HFF-Myc (cell line): ENCODE measurements at regions not wholly inside any gene's neighbourhood (a gene's known extent, or its start where the extent isn't known, plus 50 kb on each side); places are given as distances from the start of the nearest gene placed in this dataset.
"Not testable (repeated sequence)": the region's sequence is repeated elsewhere in the genome, so short reads cannot be mapped to it uniquely, and the experiment has no call there.

ENCODE experiments used
- DNase-seq: peaks from one replicate; pipeline ENCODE4 v3.0.0-alpha.2; 2011; ENCODE audit warnings: low read depth; ENCODE audit errors: extremely low read depth
- H3K4me3 ChIP-seq: replicated peaks from 2 replicates; pipeline ENCODE4 v1.5.1; 2011; ENCODE audit warnings: low read depth, mild to moderate bottlenecking, control low read depth, low read length
- TF ChIP-seq, protein P1 (sequence below): IDR thresholded peaks from 2 replicates; pipeline ENCODE4 v1.5.1; 2012; ENCODE audit warnings: mild to moderate bottlenecking, low read depth, low read length, control low read depth; ENCODE audit errors: missing control alignments

- TF ChIP-seq, protein P1, sequence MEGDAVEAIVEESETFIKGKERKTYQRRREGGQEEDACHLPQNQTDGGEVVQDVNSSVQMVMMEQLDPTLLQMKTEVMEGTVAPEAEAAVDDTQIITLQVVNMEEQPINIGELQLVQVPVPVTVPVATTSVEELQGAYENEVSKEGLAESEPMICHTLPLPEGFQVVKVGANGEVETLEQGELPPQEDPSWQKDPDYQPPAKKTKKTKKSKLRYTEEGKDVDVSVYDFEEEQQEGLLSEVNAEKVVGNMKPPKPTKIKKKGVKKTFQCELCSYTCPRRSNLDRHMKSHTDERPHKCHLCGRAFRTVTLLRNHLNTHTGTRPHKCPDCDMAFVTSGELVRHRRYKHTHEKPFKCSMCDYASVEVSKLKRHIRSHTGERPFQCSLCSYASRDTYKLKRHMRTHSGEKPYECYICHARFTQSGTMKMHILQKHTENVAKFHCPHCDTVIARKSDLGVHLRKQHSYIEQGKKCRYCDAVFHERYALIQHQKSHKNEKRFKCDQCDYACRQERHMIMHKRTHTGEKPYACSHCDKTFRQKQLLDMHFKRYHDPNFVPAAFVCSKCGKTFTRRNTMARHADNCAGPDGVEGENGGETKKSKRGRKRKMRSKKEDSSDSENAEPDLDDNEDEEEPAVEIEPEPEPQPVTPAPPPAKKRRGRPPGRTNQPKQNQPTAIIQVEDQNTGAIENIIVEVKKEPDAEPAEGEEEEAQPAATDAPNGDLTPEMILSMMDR = no peak
- DNase-seq = no peak
- no peak overlapping the region for H3K4me3 ChIP-seq
Observed at GRCh38 chr18:10128921-10129501, 215.2 kb downstream of the VAPA start.

- TF ChIP-seq, protein P1 = no peak
- no peak overlapping the region for H3K4me3 ChIP-seq
- no peak for DNase-seq
Observed at GRCh38 chr18:10130606-10131005, 216.8 kb downstream of the VAPA start.

DNA sequence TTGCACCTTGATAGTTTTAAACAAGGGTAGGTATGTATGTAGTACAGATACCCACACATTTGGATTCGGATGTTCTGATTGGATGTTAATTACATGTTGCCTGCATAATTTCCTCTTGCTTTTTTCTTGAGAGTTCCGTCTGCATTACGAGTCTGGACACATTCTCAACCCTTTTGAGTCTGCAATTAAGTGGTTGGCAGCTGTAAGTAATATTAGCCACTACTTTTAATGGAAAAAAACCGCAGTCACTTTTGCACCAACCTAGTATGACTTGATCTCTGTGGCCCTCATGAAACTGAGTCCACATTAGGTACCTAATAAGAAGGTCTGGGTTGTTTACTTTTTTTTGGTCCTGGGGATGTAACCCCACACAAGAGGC is 217.3 kb downstream of the VAPA start:
- DNase-seq = no peak
- H3K4me3 ChIP-seq = no peak overlapping the region
- TF ChIP-seq, protein P1 = no peak

DNA sequence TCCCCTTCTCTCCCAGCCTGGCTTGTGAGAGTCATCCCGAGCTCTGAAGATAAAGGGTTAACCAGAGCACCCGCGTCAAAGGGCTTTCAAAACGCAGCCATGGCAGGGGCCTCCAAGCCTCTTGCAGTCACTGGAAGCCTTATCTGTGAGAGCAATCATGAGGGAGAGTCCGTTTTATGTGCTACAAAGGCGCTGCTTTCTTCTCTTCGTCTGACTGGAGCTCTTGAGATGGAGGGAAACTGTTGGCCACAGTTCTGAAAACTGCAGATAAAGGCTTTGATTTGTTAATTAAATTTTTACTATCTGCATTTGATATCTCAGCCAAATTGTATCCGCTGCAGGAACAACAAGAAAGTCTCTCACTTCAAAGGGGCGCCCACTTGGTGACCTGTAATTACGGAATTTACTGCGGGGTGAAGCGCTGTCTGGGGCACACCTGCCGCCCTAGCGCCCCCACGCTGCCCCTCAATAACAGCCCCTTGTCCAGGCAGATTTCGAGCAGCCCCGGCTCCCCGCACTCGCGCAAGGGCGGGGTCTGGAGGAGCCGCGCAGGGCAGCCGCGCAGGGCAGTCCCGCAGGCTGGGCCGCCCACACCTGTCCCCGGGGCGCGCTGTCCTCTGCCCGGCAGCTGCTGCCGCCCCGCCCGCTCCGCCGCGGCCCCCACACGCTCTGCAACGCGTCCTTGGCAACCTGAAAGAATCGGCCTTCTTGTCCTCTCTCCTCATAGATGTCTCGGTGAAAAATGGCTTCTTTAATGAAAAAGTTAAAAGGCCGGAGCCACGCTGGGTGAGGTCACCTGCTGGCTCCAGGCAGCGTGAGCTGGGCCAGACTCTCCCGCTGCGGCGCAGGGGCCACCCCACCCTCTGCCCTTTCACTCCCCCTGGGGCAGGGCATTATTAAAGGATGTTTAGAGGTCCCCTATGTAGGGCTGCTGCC is 217.9 kb downstream of the VAPA start:
- no peak for DNase-seq
- TF ChIP-seq, protein P1 = no peak
- no peak overlapping the region for H3K4me3 ChIP-seq

- no peak overlapping the region for H3K4me3 ChIP-seq
- TF ChIP-seq, protein P1 = no peak
Observed at GRCh38 chr18:10133516-10133915, 219.7 kb downstream of the VAPA start.

GRCh38 chr18:10134204-10134603 is 220.4 kb downstream of the VAPA start:
- DNase-seq = no peak
- TF ChIP-seq, protein P1 = no peak
- H3K4me3 ChIP-seq = no peak overlapping the region

More at GRCh38 chr18:10133516-10133915, 219.7 kb downstream of the VAPA start:
- no peak for DNase-seq

DNA sequence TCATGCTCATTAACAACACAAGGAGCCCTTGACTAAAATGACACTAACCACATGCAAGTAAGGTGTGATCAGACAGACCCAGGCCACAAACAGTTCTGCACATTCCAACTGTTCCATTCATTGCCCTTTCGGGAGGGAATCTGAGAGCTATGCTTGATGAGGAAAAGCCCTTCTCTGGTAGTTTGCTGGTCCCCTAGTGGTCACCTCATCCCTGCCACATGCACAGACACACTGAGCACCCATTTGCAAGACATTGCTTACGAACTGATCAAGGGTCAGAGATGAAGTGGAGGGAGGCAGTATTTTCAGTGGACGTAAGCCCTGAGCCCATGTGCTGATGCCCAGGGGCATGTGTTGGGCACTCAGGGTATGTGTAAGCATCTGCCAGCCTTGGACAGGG is 220.9 kb downstream of the VAPA start:
- H3K4me3 ChIP-seq, DNase-seq: not testable (repeated sequence)
